HepG2 (cell line): ENCODE measurements at regions not wholly inside any gene's neighbourhood (a gene's known extent, or its start where the extent isn't known, plus 50 kb on each side); places are given as distances from the start of the nearest gene placed in this dataset.

Source experiments
- ATF7 ChIP-seq, 2 experiments: fragments of 450-650 bp in 1 of 2; sonication (generic) in 1 of 2; formaldehyde crosslinking in 1 of 2; IDR thresholded peaks; 2 replicates each; pipeline versions ENCODE4 v1.4.0 to v1.6.1; 2016 to 2020; ENCODE audit warnings: antibody characterized with exemption in 1 of 2, mild to moderate bottlenecking in 1 of 2, missing genetic modification reagents in 1 of 2
- ISX ChIP-seq: sonication (generic); formaldehyde crosslinking; conservative IDR thresholded peaks from 2 replicates; pipeline ENCODE4 v1.5.0; 2020; ENCODE audit warnings: missing genetic modification reagents
- PRDM15 ChIP-seq: sonication (generic); formaldehyde crosslinking; IDR thresholded peaks from 2 replicates; pipeline ENCODE4 v1.4.0; 2020; ENCODE audit warnings: missing genetic modification reagents

GRCh38 chr5:3489239-3489843 is 106.3 kb upstream of the IRX1 start:
- TF ChIP-seq ISX (CRISPR knock-in tag) (no peak), PRDM15 (CRISPR knock-in tag) (no peak), ATF7 (IDR thresholded peaks at IDR 0.05) (no peak), ATF7 (CRISPR knock-in tag; IDR thresholded peaks at IDR 0.05) (no peak)
